ENCODE measurements at regions not wholly inside any gene's neighbourhood (a gene's known extent, or its start where the extent isn't known, plus 50 kb on each side); places are given as distances from the start of the nearest gene placed in this dataset.

- POLR2A ChIA-PET: no interaction called here
- no peak overlapping the region for H3K4me2 ChIP-seq (ENCODE audit: insufficient read depth, low read length)
Measured at GRCh38 chr11:104830508-104830907, 67.8 kb downstream of the CASP12 start.

GRCh38 chr11:104830080-104830479, 68.2 kb downstream of the CASP12 start:
- in situ Hi-C loops (cut with MboI): no loop called here
- Histone ChIP-seq H3K4me2 (ENCODE audit: insufficient read depth, low read length) (no peak overlapping the region), H3K4me3 (no peak overlapping the region), H3K27ac (ENCODE audit: extremely low read depth, low read depth, low read length) (no peak overlapping the region), H3K4me1 (replicated peaks in 1 of 2; ENCODE audit: control insufficient read depth in 2 of 2, insufficient read depth in 2 of 2, low read length in 2 of 2) (no peaks in the 10 kb centered on the region), H3K9me3 (replicated peaks; ENCODE audit: control insufficient read depth, insufficient read depth, low read depth, low read length) (no peaks in the 10 kb centered on the region), H3K27me3 (ENCODE audit: control insufficient read depth in 2 of 2, insufficient read depth in 2 of 2, low read length in 2 of 2) (no peaks in the 10 kb centered on the region), H3K9me1 (ENCODE audit: control insufficient read depth, insufficient read depth, low read length) (no peaks in the 10 kb centered on the region), H4K20me1 (replicated peaks; ENCODE audit: control insufficient read depth, insufficient read depth, low read length) (no peaks in the 10 kb centered on the region), H3K9ac (ENCODE audit: insufficient read depth in 1 of 2, low read depth in 2 of 2, low read length in 2 of 2) (no peak overlapping the region), H3K79me2 (ENCODE audit: control insufficient read depth, insufficient read depth, low read length) (no peaks in the 10 kb centered on the region), H2AFZ (ENCODE audit: low read depth, low read length) (no peak overlapping the region), H3K36me3 (ENCODE audit: control insufficient read depth, insufficient read depth, low read length) (no peaks in the 10 kb centered on the region)
- FAIRE-seq (no peak), DNase-seq (ENCODE audit: extremely low read depth in 1 of 4, low spot score in 3 of 4) (no peak), ATAC-seq (no peak)
- intact Hi-C loops (cut with micrococcal nuclease): no loop called here
- BruUV-seq (replicated peaks): no TSS peak
- 0% methylated on average over 2 of the region's 2 CpGs for WGBS (ENCODE audit: insufficient coverage, low coverage, missing lambda C conversion rate)
- TF ChIP-seq ZNF57 (CRISPR knock-in tag; IDR thresholded peaks at IDR 0.05) (no peak), ZNF217 (CRISPR knock-in tag; IDR thresholded peaks at IDR 0.05) (no peak), ARID1B (IDR thresholded peaks at IDR 0.05) (no peak), CREM (IDR thresholded peaks at IDR 0.05; ENCODE audit: low read depth) (no peak), ZNF232 (CRISPR knock-in tag; IDR thresholded peaks at IDR 0.05) (no peak), XRCC3 (IDR thresholded peaks at IDR 0.05) (no peak), ZKSCAN3 (CRISPR knock-in tag; IDR thresholded peaks at IDR 0.05) (no peak), JUN (IDR thresholded peaks at IDR 0.05; ENCODE audit: borderline replicate concordance, low read depth, low read length) (no peak), JUN (CRISPR knock-in tag; IDR thresholded peaks at IDR 0.05; ENCODE audit: borderline replicate concordance) (no peak)
- CTCF ChIA-PET (ENCODE audit: low intra/inter-chr PET ratio): no interaction called here
- POLR2A ChIA-PET: no interaction called here

More at GRCh38 chr11:104830508-104830907, 67.8 kb downstream of the CASP12 start:
- Histone ChIP-seq H4K20me1 (replicated peaks; ENCODE audit: control insufficient read depth, insufficient read depth, low read length) (no peaks in the 10 kb centered on the region), H3K9me1 (ENCODE audit: control insufficient read depth, insufficient read depth, low read length) (no peaks in the 10 kb centered on the region), H2AFZ (ENCODE audit: low read depth, low read length) (no peak overlapping the region), H3K9ac (ENCODE audit: insufficient read depth in 1 of 2, low read depth in 2 of 2, low read length in 2 of 2) (no peak overlapping the region), H3K36me3 (ENCODE audit: control insufficient read depth, insufficient read depth, low read length) (no peaks in the 10 kb centered on the region), H3K4me1 (replicated peaks in 1 of 2; ENCODE audit: control insufficient read depth in 2 of 2, insufficient read depth in 2 of 2, low read length in 2 of 2) (no peaks in the 10 kb centered on the region), H3K79me2 (ENCODE audit: control insufficient read depth, insufficient read depth, low read length) (no peaks in the 10 kb centered on the region), H3K27me3 (ENCODE audit: control insufficient read depth in 2 of 2, insufficient read depth in 2 of 2, low read length in 2 of 2) (no peaks in the 10 kb centered on the region), H3K9me3 (replicated peaks; ENCODE audit: control insufficient read depth, insufficient read depth, low read depth, low read length) (no peaks in the 10 kb centered on the region), H3K4me3 (no peak overlapping the region), H3K27ac (ENCODE audit: extremely low read depth, low read depth, low read length) (no peak overlapping the region)
- CTCF ChIA-PET (ENCODE audit: low intra/inter-chr PET ratio): no interaction called here
- in situ Hi-C loops (cut with MboI) (no loop called here), intact Hi-C loops (cut with micrococcal nuclease) (no loop called here)
- WGBS (ENCODE audit: insufficient coverage, low coverage, missing lambda C conversion rate): 0% methylated on average over 5 of the region's 5 CpGs
- TF ChIP-seq TOE1 (IDR thresholded peaks at IDR 0.05; ENCODE audit: borderline replicate concordance) (no peak), TOE1 (CRISPR knock-in tag; IDR thresholded peaks at IDR 0.05; ENCODE audit: borderline replicate concordance, low read depth) (no peak), L3MBTL2 (IDR thresholded peaks at IDR 0.05) (no peak), ZEB2 (IDR thresholded peaks at IDR 0.05) (no peak)
- TF ChIP-seq, protein P1, sequence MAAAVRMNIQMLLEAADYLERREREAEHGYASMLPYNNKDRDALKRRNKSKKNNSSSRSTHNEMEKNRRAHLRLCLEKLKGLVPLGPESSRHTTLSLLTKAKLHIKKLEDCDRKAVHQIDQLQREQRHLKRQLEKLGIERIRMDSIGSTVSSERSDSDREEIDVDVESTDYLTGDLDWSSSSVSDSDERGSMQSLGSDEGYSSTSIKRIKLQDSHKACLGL (CRISPR knock-in tag; IDR thresholded peaks at IDR 0.05; ENCODE audit: borderline replicate concordance, poor library complexity, severe bottlenecking): no peak
- ATAC-seq: no peak
- DNase-seq (ENCODE audit: extremely low read depth in 1 of 4, low spot score in 3 of 4): no peak
- no TSS peak for BruUV-seq (replicated peaks)
- FAIRE-seq: no peak

Measured in K562 (cell line).